ENCODE measurements at regions not wholly inside any gene's neighbourhood (a gene's known extent, or its start where the extent isn't known, plus 50 kb on each side); places are given as distances from the start of the nearest gene placed in this dataset.

DNA sequence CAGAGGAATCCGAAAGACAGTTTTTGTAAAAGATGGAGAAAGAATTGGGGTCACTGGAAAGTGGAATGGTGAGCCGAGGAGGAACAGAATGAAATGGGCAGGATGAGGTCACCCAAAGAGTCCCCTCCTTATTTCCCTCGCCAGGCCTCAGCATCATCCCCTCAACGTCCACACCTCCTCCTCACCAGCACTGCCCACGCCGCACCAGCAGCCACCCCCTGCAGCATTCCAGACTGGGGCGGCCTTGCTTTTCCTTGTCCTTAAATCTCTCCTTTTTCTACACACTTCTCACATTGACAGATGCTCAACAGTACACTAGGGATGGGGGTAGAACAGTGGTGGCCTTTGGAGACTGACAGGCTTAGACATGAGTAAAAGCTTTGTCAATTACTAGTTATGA, 363.1 kb upstream of the NOX3 start:
- RAD21 ChIA-PET (ENCODE audit: low non-redundant PET in 1 of 2, low total read pairs in 2 of 2, uncharacterized antibody in 2 of 2, unreplicated experiment in 2 of 2): no interaction called here
- no peaks in the 10 kb centered on the region for H3K36me3 ChIP-seq (ENCODE audit: control insufficient read depth in 1 of 2, insufficient read depth in 2 of 2, low read length in 2 of 2)
- DNase-seq (ENCODE audit: low read depth, low spot score) (no peak), ATAC-seq (no peak)
- no peaks in the 10 kb centered on the region for H3K79me2 ChIP-seq (ENCODE audit: insufficient read depth, low read length)
- no peaks in the 10 kb centered on the region for H3K9me3 ChIP-seq (ENCODE audit: control insufficient read depth in 1 of 2, insufficient read depth in 1 of 2, low read depth in 1 of 2, low read length in 2 of 2)
- H3K9me2 ChIP-seq (ENCODE audit: insufficient read depth): no peaks in the 10 kb centered on the region
- no peaks in the 10 kb centered on the region for H4K20me1 ChIP-seq (ENCODE audit: insufficient read depth)
- CTCF ChIA-PET: no interaction called here
- no peaks in the 10 kb centered on the region for H3K4me1 ChIP-seq (ENCODE audit: control insufficient read depth in 1 of 2, insufficient read depth in 2 of 2, low read length in 2 of 2)
- no peak overlapping the region for H3K4me3 ChIP-seq (replicated peaks in 1 of 2; ENCODE audit: low read depth in 1 of 2, low read length in 2 of 2)
- H3K27me3 ChIP-seq (ENCODE audit: insufficient read depth, low read length): no peaks in the 10 kb centered on the region
- intact Hi-C loops (cut with micrococcal nuclease): no loop called here
- no peak overlapping the region for H3K9ac ChIP-seq (ENCODE audit: low read length)
- no TSS peak for BruUV-seq (replicated peaks)
- no peak overlapping the region for H3K4me2 ChIP-seq (ENCODE audit: low read length)
- TF ChIP-seq YY1 (IDR thresholded peaks at IDR 0.05; ENCODE audit: extremely low read depth, insufficient replicate concordance, low read depth, low read length) (no peak), EZH2phosphoT487 (IDR thresholded peaks at IDR 0.05; ENCODE audit: borderline replicate concordance) (no peak), EZH2 (IDR thresholded peaks at IDR 0.05) (no peak), FOSL1 (IDR thresholded peaks at IDR 0.05; ENCODE audit: low read depth) (no peak), EGR1 (IDR thresholded peaks at IDR 0.05; ENCODE audit: low read depth) (no peak), SRF (IDR thresholded peaks at IDR 0.05; ENCODE audit: low read depth) (no peak), TCF7L2 (IDR thresholded peaks at IDR 0.05; ENCODE audit: borderline replicate concordance, extremely low read depth, insufficient read depth, insufficient read length) (no peak), CEBPB (IDR thresholded peaks at IDR 0.05; ENCODE audit: low read depth) (no peak), SIN3A (IDR thresholded peaks at IDR 0.05; ENCODE audit: low read depth) (no peak), POLR2A (IDR thresholded peaks at IDR 0.05; ENCODE audit: borderline replicate concordance, extremely low read depth, insufficient read depth, insufficient read length) (no peak), CBX3 (IDR thresholded peaks at IDR 0.05; ENCODE audit: low read depth) (no peak), ZNF274 (IDR thresholded peaks at IDR 0.05; ENCODE audit: low read depth, low read length) (no peak), JUND (IDR thresholded peaks at IDR 0.05) (no peak)
- TF ChIP-seq, protein P1, sequence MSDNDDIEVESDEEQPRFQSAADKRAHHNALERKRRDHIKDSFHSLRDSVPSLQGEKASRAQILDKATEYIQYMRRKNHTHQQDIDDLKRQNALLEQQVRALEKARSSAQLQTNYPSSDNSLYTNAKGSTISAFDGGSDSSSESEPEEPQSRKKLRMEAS (IDR thresholded peaks at IDR 0.05): no peak
- TF ChIP-seq, protein P2, sequence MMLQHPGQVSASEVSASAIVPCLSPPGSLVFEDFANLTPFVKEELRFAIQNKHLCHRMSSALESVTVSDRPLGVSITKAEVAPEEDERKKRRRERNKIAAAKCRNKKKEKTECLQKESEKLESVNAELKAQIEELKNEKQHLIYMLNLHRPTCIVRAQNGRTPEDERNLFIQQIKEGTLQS (IDR thresholded peaks at IDR 0.05): no peak
- TF ChIP-seq, protein P3, sequence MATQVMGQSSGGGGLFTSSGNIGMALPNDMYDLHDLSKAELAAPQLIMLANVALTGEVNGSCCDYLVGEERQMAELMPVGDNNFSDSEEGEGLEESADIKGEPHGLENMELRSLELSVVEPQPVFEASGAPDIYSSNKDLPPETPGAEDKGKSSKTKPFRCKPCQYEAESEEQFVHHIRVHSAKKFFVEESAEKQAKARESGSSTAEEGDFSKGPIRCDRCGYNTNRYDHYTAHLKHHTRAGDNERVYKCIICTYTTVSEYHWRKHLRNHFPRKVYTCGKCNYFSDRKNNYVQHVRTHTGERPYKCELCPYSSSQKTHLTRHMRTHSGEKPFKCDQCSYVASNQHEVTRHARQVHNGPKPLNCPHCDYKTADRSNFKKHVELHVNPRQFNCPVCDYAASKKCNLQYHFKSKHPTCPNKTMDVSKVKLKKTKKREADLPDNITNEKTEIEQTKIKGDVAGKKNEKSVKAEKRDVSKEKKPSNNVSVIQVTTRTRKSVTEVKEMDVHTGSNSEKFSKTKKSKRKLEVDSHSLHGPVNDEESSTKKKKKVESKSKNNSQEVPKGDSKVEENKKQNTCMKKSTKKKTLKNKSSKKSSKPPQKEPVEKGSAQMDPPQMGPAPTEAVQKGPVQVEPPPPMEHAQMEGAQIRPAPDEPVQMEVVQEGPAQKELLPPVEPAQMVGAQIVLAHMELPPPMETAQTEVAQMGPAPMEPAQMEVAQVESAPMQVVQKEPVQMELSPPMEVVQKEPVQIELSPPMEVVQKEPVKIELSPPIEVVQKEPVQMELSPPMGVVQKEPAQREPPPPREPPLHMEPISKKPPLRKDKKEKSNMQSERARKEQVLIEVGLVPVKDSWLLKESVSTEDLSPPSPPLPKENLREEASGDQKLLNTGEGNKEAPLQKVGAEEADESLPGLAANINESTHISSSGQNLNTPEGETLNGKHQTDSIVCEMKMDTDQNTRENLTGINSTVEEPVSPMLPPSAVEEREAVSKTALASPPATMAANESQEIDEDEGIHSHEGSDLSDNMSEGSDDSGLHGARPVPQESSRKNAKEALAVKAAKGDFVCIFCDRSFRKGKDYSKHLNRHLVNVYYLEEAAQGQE (IDR thresholded peaks at IDR 0.05; ENCODE audit: low read depth): no peak
- TF ChIP-seq, protein P4, sequence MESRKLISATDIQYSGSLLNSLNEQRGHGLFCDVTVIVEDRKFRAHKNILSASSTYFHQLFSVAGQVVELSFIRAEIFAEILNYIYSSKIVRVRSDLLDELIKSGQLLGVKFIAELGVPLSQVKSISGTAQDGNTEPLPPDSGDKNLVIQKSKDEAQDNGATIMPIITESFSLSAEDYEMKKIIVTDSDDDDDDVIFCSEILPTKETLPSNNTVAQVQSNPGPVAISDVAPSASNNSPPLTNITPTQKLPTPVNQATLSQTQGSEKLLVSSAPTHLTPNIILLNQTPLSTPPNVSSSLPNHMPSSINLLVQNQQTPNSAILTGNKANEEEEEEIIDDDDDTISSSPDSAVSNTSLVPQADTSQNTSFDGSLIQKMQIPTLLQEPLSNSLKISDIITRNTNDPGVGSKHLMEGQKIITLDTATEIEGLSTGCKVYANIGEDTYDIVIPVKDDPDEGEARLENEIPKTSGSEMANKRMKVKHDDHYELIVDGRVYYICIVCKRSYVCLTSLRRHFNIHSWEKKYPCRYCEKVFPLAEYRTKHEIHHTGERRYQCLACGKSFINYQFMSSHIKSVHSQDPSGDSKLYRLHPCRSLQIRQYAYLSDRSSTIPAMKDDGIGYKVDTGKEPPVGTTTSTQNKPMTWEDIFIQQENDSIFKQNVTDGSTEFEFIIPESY (IDR thresholded peaks at IDR 0.05; ENCODE audit: extremely low read depth, insufficient replicate concordance, low read length): no peak
- POLR2A ChIA-PET: no interaction called here
- H3K27ac ChIP-seq (ENCODE audit: low read depth, low read length): no peak overlapping the region
- H2AFZ ChIP-seq (ENCODE audit: low read depth, low read length, poor library complexity, severe bottlenecking): no peak overlapping the region
